Stimulated activated naive B cell treated with anti-CD40 and anti-IgM and Interleukin-4, amounts not matched to agents 10 μg/mL and 1 μg/mL and 100 μg/mL, for 72 hours (primary cell): ENCODE measurements at regions not wholly inside any gene's neighbourhood (a gene's known extent, or its start where the extent isn't known, plus 50 kb on each side); places are given as distances from the start of the nearest gene placed in this dataset.
"Not testable (repeated sequence)": the region's sequence is repeated elsewhere in the genome, so short reads cannot be mapped to it uniquely, and the experiment has no call there.

Experiments
- ATAC-seq, 2 donors: fragments of 150-1000 bp; cut with Tn5 transposase; replicated peaks; 2 replicates each; pipeline ENCODE4 v1.10.0; 2021; ENCODE audit warnings: moderate library complexity in 1 of 2
- DNase-seq: peaks from one replicate; pipeline ENCODE4 v3.0.0; 2021
- H3K27ac Mint-ChIP-seq: one replicate; pipeline ENCODE4 v1.8.0; 2022; ENCODE audit warnings: mild to moderate bottlenecking, mixed read lengths
- H3K27me3 Mint-ChIP-seq, 2 donors: one replicate each; pipeline ENCODE4 v1.8.0; 2022; ENCODE audit warnings: mixed read lengths in 2 of 2
- H3K36me3 Mint-ChIP-seq, 2 donors: one replicate each; pipeline ENCODE4 v1.8.0; 2022; ENCODE audit warnings: mixed read lengths in 2 of 2, mild to moderate bottlenecking in 1 of 2
- H3K4me1 Mint-ChIP-seq, 2 donors: one replicate each; pipeline ENCODE4 v1.8.0; 2022; ENCODE audit warnings: mixed read lengths in 2 of 2, mild to moderate bottlenecking in 1 of 2
- H3K4me3 Mint-ChIP-seq, 2 donors: one replicate each; pipeline ENCODE4 v1.8.0; 2022; ENCODE audit warnings: mild to moderate bottlenecking in 2 of 2, mixed read lengths in 2 of 2, moderate library complexity in 1 of 2
- H3K9me3 Mint-ChIP-seq, 2 donors: one replicate each; pipeline ENCODE4 v1.8.0; 2022; ENCODE audit warnings: mixed read lengths in 2 of 2, mild to moderate bottlenecking in 1 of 2

DNA sequence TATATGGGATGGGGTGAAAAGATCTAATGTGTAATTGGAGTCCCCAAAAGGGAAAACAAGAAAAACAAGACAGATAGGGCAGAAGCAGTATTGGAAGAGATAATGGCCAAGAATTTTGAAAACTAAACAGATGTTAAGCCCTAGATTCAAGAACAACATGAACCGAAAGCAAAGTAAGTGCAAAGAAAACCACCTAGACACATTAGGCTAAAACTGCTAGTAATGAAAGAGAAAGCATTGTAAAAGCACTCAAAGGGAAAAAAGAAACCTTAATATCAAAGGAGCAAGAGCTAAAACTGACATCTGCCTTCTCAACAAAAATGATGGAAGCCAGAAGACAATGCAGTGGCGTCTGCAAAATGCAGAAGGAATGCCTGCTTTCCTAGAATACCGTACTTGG, 91.0 kb downstream of the CDRT15L2 start:
- H3K4me1 Mint-ChIP-seq = peaks cover 0 to 15% of the 10 kb centered on the region in 2 donors
- not testable (repeated sequence) for ATAC-seq, H3K9me3 Mint-ChIP-seq, H3K27me3 Mint-ChIP-seq, H3K27ac Mint-ChIP-seq, DNase-seq, H3K4me3 Mint-ChIP-seq, H3K36me3 Mint-ChIP-seq

DNA sequence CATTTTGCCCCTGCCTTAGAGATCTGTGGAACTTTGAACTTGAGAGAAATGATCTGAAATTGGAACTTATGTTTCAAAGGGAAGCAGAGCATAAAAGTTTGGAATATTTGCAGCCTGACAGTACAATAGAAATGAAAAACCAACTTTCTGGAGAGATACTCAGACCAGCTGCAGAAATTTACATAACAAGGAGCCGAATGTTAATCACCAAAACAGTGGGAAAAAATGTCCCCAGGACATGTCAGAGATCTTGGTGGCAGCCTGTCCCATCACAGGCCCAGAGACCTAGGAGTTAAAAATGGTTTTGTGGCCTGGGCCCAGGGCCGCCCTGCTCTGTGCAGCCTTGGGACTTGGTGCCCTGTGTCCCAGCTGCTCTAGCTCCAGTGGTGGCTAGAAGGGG, 94.8 kb downstream of the CDRT15L2 start:
- H3K36me3 Mint-ChIP-seq, H3K27me3 Mint-ChIP-seq, ATAC-seq, H3K4me3 Mint-ChIP-seq, DNase-seq, H3K9me3 Mint-ChIP-seq, H3K27ac Mint-ChIP-seq: not testable (repeated sequence)
- H3K4me1 Mint-ChIP-seq = peaks cover 17 to 54% of the 10 kb centered on the region in 2 donors

DNA sequence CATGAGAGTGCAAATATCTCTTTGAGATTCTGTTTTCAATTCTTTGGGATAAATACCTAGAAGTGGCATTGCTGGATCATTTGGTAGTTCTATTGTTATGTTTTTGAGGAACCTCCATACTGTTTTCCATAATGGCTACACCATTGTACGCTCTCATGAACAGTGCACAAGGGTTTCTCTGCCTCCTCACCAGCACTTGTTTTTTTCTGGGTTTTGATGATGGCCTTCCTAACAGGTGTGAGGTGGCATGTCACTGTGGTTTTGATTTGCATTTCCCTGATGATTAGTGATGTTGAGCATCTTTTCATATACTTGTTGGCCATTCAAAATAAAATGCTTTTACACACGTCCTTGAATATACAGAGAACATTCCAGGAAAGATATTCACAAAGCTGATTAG, 96.2 kb downstream of the CDRT15L2 start:
- H3K36me3 Mint-ChIP-seq, DNase-seq, H3K27ac Mint-ChIP-seq, H3K9me3 Mint-ChIP-seq, H3K27me3 Mint-ChIP-seq, H3K4me3 Mint-ChIP-seq: not testable (repeated sequence)
- ATAC-seq = peak; percentile 32 to 49
- peaks cover 19 to 60% of the 10 kb centered on the region in 2 donors for H3K4me1 Mint-ChIP-seq

DNA sequence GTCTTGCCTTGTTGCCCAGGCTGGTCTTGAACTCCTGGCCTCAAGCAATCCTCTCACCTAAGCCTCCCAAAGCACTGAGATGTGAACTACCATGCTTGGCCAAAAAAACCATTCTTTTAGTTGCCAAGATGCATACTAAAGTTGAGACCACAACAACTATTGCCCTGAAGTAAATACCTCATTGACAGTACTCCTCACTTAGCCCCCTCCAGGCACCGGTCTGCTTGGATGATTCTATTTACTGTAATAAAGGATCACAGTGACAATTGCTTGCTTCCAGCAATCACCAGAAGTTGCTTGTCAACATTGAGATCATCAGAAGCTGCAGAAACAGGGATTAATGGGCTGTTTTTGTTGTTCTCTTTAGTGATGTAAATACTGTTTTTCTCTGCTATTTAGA, 97.1 kb downstream of the CDRT15L2 start:
- ATAC-seq, H3K36me3 Mint-ChIP-seq, H3K27ac Mint-ChIP-seq, H3K27me3 Mint-ChIP-seq, DNase-seq, H3K9me3 Mint-ChIP-seq, H3K4me3 Mint-ChIP-seq: not testable (repeated sequence)
- peaks cover 19 to 60% of the 10 kb centered on the region in 2 donors for H3K4me1 Mint-ChIP-seq

DNA sequence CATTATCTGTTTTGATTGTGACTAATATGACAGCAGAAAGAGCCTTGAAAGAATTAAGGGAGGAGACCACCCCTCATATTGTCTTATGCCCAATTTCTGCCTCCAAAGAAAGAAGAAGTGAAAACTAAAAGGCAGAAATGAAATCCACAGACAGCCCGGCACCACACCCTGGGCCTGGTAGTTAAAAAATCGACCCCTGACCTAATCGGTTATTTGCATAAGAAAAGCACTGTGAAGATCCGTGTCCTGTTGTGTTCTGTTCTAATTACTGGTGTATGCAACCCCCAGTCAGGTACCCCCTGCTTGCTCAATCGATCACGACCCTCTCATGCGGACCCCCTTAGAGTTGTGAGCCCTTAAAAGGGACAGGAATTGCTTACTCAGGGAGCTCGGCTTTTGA, 97.9 kb downstream of the CDRT15L2 start:
- not testable (repeated sequence) for H3K9me3 Mint-ChIP-seq, DNase-seq, H3K27me3 Mint-ChIP-seq, H3K36me3 Mint-ChIP-seq
- H3K4me3 Mint-ChIP-seq = peak overlapping the region in 1 of 2 donors; percentile 66
- peak overlapping the region; percentile 22 for H3K27ac Mint-ChIP-seq
- ATAC-seq = peak in 1 of 2 donors; percentile 46
- H3K4me1 Mint-ChIP-seq = peaks cover 19 to 60% of the 10 kb centered on the region in 2 donors

DNA sequence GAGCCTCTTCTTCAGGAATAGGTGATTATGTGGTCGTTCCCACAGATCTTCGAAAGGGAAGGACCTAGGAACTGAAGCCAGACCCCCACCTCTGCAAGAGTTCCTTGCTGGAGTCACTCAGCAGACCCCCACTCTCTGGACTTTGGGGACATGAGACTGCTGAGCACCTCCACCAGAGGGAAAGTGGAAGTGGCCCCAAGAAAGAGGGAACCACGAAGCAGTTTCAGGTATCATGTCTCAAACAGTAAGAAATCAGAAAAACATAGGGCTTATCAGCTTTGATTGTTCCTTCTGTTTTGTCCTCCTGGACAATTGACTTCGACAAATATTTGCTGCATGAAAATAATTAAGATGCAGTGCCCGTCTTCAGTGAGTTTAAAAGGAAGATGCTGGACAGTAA, 98.9 kb downstream of the CDRT15L2 start:
- not testable (repeated sequence) for H3K27me3 Mint-ChIP-seq, H3K36me3 Mint-ChIP-seq, DNase-seq, H3K27ac Mint-ChIP-seq, H3K9me3 Mint-ChIP-seq
- Mint-ChIP-seq H3K4me1 (peaks cover 19 to 58% of the 10 kb centered on the region in 2 donors), H3K4me3 (peak overlapping the region in 1 of 2 donors; percentile 66)
- ATAC-seq = peak; percentile 78 to 81

DNA sequence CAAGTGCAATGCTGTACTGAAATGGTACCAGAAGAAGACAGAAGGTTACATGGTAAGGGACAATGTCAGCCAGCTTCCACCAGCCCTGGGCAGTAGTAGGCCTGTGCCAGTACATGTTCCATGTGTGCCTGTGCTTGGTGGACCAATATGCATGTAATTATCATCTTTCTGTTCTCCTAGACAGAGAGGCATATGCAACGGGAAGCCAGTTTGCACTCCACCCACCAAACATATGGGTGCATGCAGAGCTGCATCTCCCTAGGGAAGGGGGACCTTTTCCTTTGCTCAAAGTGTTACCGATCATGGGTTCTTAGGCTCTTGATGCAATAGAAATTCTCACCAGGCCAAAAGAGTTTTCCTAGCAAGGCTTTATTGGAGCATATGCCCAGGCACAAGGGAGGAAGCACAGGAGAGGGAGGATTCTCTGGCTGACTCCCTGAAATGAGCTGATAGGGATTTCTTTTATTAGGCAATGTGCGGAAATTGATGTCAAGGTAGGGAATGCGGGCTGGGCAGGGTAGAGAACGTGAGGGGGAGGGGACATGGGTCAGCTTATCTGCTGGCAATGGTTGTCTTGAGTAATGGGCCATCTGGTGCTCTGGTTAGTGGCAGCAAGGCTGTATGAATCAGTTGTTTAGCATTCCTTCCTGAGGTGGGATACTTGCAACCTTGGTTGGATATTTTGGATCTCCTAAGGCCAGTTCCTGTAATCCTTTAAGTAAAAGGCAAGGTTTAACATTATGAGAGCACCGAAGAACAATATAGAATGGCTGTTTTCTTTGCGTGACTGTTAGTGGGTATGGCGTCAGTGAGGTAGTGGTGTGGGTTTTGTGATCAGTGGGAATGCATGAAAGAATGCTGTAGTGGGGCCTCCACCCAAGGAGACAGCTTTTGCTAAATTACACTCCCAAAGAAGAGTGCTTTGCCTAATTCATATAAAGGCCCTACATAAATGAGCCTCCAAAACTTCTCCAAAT, 102.5 kb downstream of the CDRT15L2 start:
- not testable (repeated sequence) for H3K27me3 Mint-ChIP-seq, H3K36me3 Mint-ChIP-seq, H3K4me3 Mint-ChIP-seq, ATAC-seq, H3K27ac Mint-ChIP-seq, DNase-seq, H3K9me3 Mint-ChIP-seq
- H3K4me1 Mint-ChIP-seq = peaks cover 16 to 34% of the 10 kb centered on the region in 2 donors

DNA sequence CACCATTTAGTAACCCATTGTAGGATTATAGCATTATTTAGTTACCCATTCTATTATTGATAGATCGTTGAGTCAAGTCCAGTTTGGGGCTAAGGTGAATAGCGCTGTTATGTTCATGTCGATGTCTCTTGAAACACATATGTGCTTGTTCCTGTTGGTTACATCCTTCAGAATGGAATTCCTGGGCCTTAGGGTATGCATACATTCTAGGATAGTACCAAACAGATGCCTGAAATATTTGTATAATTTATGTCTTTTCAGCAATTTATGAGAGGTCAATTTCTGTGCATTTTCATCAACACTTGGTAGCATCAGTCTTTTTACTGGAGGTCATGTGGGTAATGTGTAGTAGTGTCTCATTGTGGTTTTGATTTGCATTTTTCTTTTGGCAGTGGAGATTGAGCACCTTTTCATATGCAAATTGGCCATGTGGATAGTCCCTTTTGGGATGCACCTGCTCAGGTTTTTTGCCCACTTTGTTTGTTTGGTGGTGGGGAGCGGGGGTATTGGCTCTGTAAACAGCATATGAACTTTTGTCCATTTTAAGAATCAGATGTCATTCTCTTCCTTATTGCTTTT, 104.2 kb downstream of the CDRT15L2 start:
- H3K9me3 Mint-ChIP-seq, DNase-seq, H3K4me3 Mint-ChIP-seq, H3K27me3 Mint-ChIP-seq, H3K36me3 Mint-ChIP-seq, H3K27ac Mint-ChIP-seq: not testable (repeated sequence)
- peak; percentile 51 to 72 for ATAC-seq
- peaks cover 7 to 17% of the 10 kb centered on the region in 2 donors for H3K4me1 Mint-ChIP-seq

DNA sequence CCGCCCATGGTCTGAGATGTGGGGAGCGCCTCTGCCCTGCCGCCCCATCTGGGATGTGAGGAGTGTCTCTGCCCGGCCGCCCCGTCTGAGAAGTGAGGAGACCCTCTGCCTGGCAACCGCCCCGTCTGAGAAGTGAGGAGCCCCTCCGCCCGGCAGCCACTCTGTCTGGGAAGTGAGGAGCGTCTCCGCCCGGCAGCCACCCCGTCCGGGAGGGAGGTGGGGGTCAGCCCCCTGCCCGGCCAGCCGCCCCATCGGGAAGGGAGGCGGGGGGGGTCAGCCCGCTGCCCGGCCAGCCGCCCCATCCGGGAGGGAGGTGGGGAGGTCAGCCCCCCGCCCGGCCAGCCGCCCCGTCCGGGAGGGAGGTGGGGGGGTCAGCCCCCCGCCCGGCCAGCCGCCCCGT, 105.5 kb downstream of the CDRT15L2 start:
- not testable (repeated sequence) for H3K27ac Mint-ChIP-seq, H3K4me1 Mint-ChIP-seq, ATAC-seq, DNase-seq, H3K36me3 Mint-ChIP-seq, H3K9me3 Mint-ChIP-seq, H3K27me3 Mint-ChIP-seq, H3K4me3 Mint-ChIP-seq

DNA sequence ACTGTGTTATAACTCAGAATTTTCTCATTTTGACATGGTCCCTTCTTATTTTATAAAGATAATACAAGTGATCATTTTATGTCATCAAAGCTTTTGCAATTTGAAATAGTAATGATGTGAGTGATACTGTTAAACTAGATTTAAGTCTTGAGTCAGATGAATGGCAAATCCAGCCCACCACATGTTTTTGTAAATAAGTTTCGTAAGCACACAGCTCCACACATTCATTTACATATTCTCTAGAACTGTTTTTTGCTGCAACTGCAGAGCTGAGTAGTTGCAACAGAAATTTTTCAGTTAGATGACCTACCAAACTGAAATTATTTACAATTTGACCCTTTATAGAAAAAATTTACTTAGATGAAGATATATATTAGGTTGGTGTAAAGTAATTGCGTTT, 108.1 kb downstream of the CDRT15L2 start:
- H3K9me3 Mint-ChIP-seq, ATAC-seq, H3K4me1 Mint-ChIP-seq, H3K4me3 Mint-ChIP-seq, H3K27ac Mint-ChIP-seq, H3K36me3 Mint-ChIP-seq, DNase-seq, H3K27me3 Mint-ChIP-seq: not testable (repeated sequence)

DNA sequence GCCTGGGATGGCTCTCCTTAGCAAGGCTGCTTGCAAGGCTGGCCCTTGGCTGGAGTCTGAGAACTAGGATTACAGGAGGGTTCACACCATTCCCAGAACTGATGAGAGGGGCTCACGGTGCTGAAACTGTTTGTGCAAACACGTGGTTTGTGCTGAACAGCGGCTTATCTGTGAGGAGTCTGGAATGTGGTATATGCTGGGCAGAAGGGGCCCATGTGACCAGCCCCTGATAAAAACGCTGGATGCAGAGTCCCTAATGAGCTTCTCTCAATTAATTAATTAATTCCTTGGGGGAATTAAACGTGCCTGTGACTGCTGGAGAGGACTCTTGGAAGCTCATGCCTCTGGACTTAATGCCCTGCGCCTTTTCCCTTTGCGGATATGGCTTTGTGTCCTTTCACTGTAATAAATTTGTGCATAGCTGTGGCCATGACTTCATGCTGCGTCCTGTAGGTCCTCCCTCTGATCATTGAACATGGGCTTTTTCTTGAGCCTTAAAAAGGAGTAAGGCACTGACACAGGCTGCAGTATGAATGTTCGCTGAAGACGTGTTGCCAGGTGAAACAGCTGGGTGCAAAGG, 109.7 kb downstream of the CDRT15L2 start:
- DNase-seq, ATAC-seq, H3K4me3 Mint-ChIP-seq, H3K27ac Mint-ChIP-seq, H3K4me1 Mint-ChIP-seq, H3K36me3 Mint-ChIP-seq, H3K27me3 Mint-ChIP-seq, H3K9me3 Mint-ChIP-seq: not testable (repeated sequence)

DNA sequence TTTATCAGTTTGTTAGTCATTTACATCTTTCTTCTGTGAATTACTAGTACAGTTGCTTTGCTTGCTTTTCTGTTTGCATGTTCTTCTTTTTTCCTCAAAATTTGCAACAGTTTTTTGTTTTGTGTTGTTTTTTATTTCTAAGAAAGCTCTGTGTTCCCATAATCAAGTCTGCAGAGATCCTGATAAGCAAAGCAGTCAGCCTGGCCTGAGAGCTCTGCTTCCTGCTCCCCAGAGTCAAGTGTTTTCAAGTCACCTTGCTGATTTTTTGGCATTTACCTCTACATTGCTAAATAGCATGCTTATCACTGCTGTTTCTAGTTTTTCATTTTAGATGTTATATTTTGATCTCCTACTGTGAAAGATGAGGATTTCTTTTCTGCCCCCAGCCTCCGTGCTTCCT, 113.2 kb downstream of the CDRT15L2 start:
- not testable (repeated sequence) for H3K4me3 Mint-ChIP-seq, H3K4me1 Mint-ChIP-seq, H3K27me3 Mint-ChIP-seq, H3K36me3 Mint-ChIP-seq, DNase-seq, H3K9me3 Mint-ChIP-seq, H3K27ac Mint-ChIP-seq, ATAC-seq

DNA sequence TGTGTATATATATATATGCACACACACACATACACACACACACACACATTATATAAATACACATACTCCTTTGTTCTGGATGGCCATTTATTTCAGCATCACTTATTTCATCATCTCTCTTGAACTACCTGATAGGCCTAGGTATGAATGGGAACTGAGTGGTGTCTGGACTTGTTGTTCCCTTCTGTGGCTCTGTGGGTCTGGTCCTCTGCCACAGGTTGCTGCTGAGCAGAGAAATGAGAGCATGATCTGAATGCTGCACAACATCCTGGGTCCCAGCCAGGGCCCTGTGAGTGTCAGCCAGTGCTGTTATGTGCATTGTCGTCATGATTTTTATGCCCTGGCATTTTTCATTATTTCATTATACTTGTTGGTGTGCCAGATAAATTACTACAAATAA, 116.3 kb downstream of the CDRT15L2 start:
- DNase-seq, H3K27me3 Mint-ChIP-seq, H3K27ac Mint-ChIP-seq, H3K36me3 Mint-ChIP-seq, H3K4me3 Mint-ChIP-seq, H3K9me3 Mint-ChIP-seq, ATAC-seq: not testable (repeated sequence)
- peaks cover 6 to 22% of the 10 kb centered on the region in 2 donors for H3K4me1 Mint-ChIP-seq

DNA sequence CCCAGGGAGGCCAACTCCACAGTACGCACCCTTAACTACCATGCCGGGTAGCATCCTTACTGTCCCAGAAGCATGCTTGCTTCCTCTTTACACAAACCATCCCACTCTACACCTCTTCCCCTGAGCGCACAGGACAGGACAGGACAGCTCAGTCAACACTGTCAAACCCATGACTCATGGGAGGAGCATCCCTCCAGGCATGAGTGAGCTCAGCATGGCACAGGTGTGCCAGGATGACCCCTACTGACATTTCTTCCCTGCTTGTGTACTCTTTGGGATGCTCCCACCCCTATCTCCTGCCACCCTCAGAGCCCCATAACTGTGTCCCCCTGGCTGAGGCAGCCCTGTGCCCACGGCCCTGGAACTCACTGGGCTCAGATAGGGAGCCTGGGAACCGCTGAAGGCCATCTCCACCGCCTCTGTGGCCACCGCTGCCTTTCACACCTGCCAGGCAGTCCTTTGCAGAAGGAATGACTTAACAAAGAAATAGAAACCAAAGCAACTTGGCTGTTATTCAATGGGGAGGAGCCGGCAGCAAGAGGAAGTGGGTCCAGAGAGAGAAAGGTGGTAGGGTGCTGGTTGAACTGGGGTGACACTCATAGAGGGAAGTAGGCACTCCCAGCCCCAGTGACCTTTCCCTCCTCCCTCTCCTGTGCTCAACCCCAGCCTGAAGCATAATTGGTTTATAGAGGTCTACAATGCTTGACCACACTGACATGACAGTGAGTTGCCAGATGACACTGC, 119.1 kb downstream of the CDRT15L2 start:
- Mint-ChIP-seq H3K27ac (peak overlapping the region; percentile 93), H3K4me3 (peak overlapping the region; percentile 74 to 86), H3K4me1 (peaks cover 6 to 23% of the 10 kb centered on the region in 2 donors)
- H3K36me3 Mint-ChIP-seq, H3K9me3 Mint-ChIP-seq, H3K27me3 Mint-ChIP-seq: not testable (repeated sequence)
- peak; percentile 97 to 99 for ATAC-seq
- peak; percentile 46 for DNase-seq
